Rectal smooth muscle tissue (tissue), 1 donor: ENCODE measurements at regions not wholly inside any gene's neighbourhood (a gene's known extent, or its start where the extent isn't known, plus 50 kb on each side); places are given as distances from the start of the nearest gene placed in this dataset.
"Not testable (repeated sequence)": the region's sequence is repeated elsewhere in the genome, so short reads cannot be mapped to it uniquely, and the experiment has no call there.

ENCODE experiments used
- H3K27ac ChIP-seq: one replicate; pipeline ENCODE4 v1.7.0; 2013; ENCODE audit warnings: low read depth, low read length, inconsistent platforms
- H3K27me3 ChIP-seq: one replicate; pipeline ENCODE4 v1.7.0; 2013; ENCODE audit warnings: low read length; ENCODE audit not compliant: control insufficient read depth, insufficient read depth
- H3K36me3 ChIP-seq: one replicate; pipeline ENCODE4 v1.7.0; 2013; ENCODE audit warnings: low read length; ENCODE audit not compliant: control insufficient read depth, insufficient read depth
- H3K4me1 ChIP-seq: one replicate; pipeline ENCODE4 v1.7.0; 2013; ENCODE audit warnings: low read length; ENCODE audit not compliant: control insufficient read depth, insufficient read depth
- H3K4me3 ChIP-seq: one replicate; pipeline ENCODE4 v1.7.0; 2013; ENCODE audit warnings: low read length
- H3K9ac ChIP-seq: one replicate; pipeline ENCODE4 v1.7.0; 2013; ENCODE audit warnings: low read length

- no peak overlapping the region for H3K27ac ChIP-seq
- no peaks in the 10 kb centered on the region for H3K27me3 ChIP-seq
- no peaks in the 10 kb centered on the region for H3K36me3 ChIP-seq
- H3K4me3 ChIP-seq, result no peak overlapping the region
- no peak overlapping the region for H3K9ac ChIP-seq
- H3K4me1 ChIP-seq, result no peaks in the 10 kb centered on the region
Measured at GRCh38 chr7:91496251-91496820, 232.1 kb downstream of the FZD1 start.

GRCh38 chr7:91497277-91497676, 233.0 kb downstream of the FZD1 start:
- not testable (repeated sequence) for H3K4me3 ChIP-seq, H3K4me1 ChIP-seq, H3K9ac ChIP-seq, H3K27me3 ChIP-seq, H3K27ac ChIP-seq, H3K36me3 ChIP-seq

GRCh38 chr7:91503934-91504555, 239.8 kb downstream of the FZD1 start:
- Histone ChIP-seq H3K27me3 (no peaks in the 10 kb centered on the region), H3K9ac (no peak overlapping the region)

GRCh38 chr7:91504919-91505318, 240.7 kb downstream of the FZD1 start:
- no peak overlapping the region for H3K9ac ChIP-seq
- H3K27ac ChIP-seq, result no peak overlapping the region
- H3K27me3 ChIP-seq, result no peaks in the 10 kb centered on the region
- H3K36me3 ChIP-seq, result no peaks in the 10 kb centered on the region
- H3K4me3 ChIP-seq, result no peak overlapping the region
- H3K4me1 ChIP-seq, result no peaks in the 10 kb centered on the region

More at GRCh38 chr7:91503934-91504555, 239.8 kb downstream of the FZD1 start:
- no peaks in the 10 kb centered on the region for H3K36me3 ChIP-seq
- H3K4me1 ChIP-seq, result no peaks in the 10 kb centered on the region
- H3K4me3 ChIP-seq, result no peak overlapping the region
- no peak overlapping the region for H3K27ac ChIP-seq

GRCh38 chr7:91506966-91507365, 242.7 kb downstream of the FZD1 start:
- H3K9ac ChIP-seq, H3K27ac ChIP-seq, H3K4me3 ChIP-seq, H3K4me1 ChIP-seq, H3K27me3 ChIP-seq, H3K36me3 ChIP-seq: not testable (repeated sequence)

DNA sequence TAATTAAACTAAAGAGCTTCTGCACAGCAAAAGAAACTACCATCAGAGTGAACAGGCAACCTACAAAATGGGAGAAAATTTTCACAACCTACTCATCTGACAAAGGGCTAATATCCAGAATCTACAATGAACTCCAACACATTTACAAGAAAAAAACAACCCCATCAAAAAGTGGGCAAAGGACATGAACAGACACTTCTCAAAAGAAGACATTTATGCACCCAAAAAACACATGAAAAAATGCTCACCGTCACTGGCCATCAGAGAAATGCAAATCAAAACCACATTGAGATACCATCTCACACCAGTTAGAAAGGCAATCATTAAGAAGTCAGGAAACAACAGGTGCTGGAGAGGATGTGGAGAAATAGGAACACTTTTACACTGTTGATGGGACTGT, 247.6 kb downstream of the FZD1 start:
- not testable (repeated sequence) for H3K27ac ChIP-seq, H3K4me3 ChIP-seq, H3K4me1 ChIP-seq, H3K27me3 ChIP-seq, H3K36me3 ChIP-seq, H3K9ac ChIP-seq

DNA sequence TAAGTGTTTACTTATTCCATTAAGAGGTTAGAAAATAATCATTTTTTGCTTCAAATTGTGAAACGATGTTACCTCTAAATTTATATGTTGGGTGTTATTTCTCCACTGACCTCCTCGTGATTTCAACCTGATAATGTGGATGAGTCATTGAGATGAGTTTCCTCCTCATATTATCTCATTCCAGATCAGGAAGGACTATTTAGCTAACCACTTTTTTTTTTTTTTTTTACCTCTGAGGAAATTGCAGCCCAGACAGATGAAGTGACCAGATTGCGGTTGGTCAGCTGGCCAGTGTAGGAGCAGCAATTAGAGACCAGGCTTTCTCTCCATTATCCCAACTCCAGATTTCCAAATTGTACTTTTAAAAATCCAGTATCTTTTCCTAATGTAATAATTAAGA, 248.7 kb downstream of the FZD1 start:
- Histone ChIP-seq H3K27ac (no peak overlapping the region), H3K4me3 (no peak overlapping the region), H3K9ac (no peak overlapping the region), H3K27me3 (no peaks in the 10 kb centered on the region), H3K4me1 (no peaks in the 10 kb centered on the region), H3K36me3 (no peaks in the 10 kb centered on the region)

GRCh38 chr7:91514591-91514990, 250.4 kb downstream of the FZD1 start:
- Histone ChIP-seq H3K27ac (no peak overlapping the region), H3K4me1 (no peaks in the 10 kb centered on the region), H3K4me3 (no peak overlapping the region), H3K9ac (no peak overlapping the region), H3K36me3 (no peaks in the 10 kb centered on the region), H3K27me3 (no peaks in the 10 kb centered on the region)

- no peaks in the 10 kb centered on the region for H3K36me3 ChIP-seq
- no peaks in the 10 kb centered on the region for H3K27me3 ChIP-seq
- H3K4me1 ChIP-seq, result no peaks in the 10 kb centered on the region
- H3K4me3 ChIP-seq, result no peak overlapping the region
- no peak overlapping the region for H3K27ac ChIP-seq
- no peak overlapping the region for H3K9ac ChIP-seq
Measured at GRCh38 chr7:91515961-91516360, 251.7 kb downstream of the FZD1 start.

DNA sequence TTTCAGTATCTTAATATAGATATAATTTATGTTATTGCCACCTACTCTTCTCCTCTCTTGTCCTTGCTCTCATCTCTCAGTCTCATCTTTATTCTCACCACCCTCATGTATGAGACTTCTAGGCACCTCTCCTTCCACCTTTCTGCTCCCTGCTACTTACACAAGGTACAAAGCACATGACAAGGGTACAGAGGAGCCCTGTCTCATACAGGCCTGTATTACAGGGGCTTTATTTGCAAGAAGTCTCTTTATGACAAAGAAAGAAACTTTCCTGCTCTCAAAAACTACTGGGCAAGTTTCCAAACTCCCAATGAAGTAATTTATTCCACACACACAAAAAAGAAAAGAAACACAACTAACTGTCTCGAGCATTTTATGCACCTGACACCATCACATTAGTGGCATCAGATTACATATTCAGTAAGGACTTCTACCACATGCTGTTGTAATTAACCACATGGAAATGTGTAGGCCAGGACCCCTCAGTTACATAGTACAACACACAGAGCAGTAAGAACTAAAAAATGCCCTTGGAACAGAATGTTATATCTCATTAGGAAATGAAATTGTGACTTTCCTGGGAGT, 253.1 kb downstream of the FZD1 start:
- Histone ChIP-seq H3K27me3 (no peaks in the 10 kb centered on the region), H3K27ac (no peak overlapping the region), H3K4me1 (no peaks in the 10 kb centered on the region), H3K9ac (no peak overlapping the region), H3K4me3 (no peak overlapping the region), H3K36me3 (no peaks in the 10 kb centered on the region)

DNA sequence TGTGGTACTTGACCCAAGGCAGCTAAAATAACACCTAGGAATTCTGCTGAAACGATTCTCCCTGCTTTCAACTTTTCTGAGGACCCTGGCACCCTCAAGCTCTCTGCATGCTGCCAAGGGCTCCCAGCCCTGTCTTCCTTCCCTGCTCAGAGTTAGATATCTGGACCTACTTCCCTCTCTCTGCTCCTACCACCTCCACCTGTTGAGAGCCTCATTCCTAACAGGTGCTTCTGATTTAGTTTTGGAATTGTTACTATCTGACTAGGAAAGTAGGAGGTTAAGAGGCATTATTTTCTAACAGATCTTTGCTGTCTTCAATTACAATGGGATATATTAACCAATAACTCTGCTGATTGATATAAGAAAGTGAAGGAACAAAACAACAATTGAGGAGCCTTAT, 253.8 kb downstream of the FZD1 start:
- Histone ChIP-seq H3K36me3 (no peaks in the 10 kb centered on the region), H3K9ac (no peak overlapping the region), H3K27me3 (no peaks in the 10 kb centered on the region), H3K27ac (no peak overlapping the region), H3K4me1 (no peaks in the 10 kb centered on the region), H3K4me3 (no peak overlapping the region)

DNA sequence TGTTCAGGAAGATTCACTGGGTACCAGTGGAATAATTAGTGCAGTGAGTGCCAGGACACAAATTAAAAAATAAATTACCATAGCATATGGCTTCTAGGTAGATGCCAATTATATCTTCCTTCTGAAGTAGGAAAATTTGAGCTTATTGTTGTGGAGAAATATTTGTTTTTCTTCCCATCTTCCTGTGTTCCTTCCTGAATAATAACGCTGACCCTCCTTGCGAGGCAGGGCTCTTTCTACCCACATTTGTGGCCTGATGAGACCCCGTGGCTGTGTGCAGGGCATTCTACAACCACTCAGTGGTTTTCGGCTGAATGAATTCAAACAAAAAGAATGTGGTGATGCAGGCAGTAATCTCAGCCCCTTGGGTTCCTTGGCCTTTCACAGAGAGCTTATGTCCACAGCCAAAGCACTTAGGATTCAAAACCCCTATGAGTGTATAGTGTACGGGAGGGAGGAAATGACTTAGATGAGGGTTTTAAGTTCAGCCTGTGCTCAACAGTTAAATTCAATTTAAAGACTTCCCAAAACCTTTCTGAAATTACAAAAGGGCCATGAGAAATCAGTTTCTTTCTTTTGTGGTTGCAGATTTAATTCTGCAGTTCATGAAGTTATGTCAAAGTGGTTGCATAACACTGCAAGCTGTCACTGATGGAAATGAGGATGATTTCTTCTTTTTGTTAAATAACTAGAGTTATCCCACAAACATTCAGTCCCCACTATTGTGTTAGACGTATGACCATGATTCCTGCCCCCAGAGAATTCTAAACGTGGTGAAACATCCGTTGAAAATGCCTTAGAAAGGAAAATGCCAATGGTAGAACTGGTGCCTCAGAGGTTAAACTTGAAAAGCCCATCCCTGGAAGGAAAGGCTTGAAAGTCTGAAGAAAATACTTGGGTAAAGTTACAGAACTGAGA, 255.3 kb downstream of the FZD1 start:
- H3K27ac ChIP-seq, result no peak overlapping the region
- H3K9ac ChIP-seq, result no peak overlapping the region
- no peaks in the 10 kb centered on the region for H3K27me3 ChIP-seq
- no peaks in the 10 kb centered on the region for H3K4me1 ChIP-seq
- H3K4me3 ChIP-seq, result no peak overlapping the region
- no peaks in the 10 kb centered on the region for H3K36me3 ChIP-seq
